K562 (cell line): ENCODE measurements at regions not wholly inside any gene's neighbourhood (a gene's known extent, or its start where the extent isn't known, plus 50 kb on each side); places are given as distances from the start of the nearest gene placed in this dataset.

Experiments
- ATAC-seq: fragments of 200-7000 bp; cut with Tn5 transposase; 3 replicates; pipeline ENCODE4 v1.9.1; 2020; ENCODE audit warnings: moderate library complexity
- BruUV-seq: library from RNA; stranded (reverse); fragments of 400-500 nt; replicated peaks from 2 replicates; lab custom pipeline; 2021; lab: Mats Ljungman, UMichigan
- CTCF ChIA-PET: fragments of 300-600 bp; formaldehyde crosslinking; extraction: SDS; loops from one replicate; lab custom pipeline; 2021; ENCODE audit warnings: low intra/inter-chr PET ratio; lab: Yijun Ruan, JAX
- POLR2A ChIA-PET: fragments of 300-600, 350-650 bp; sonication (Branson Sonifier 250); formaldehyde crosslinking; extraction: SDS; loops from one replicate; lab custom pipeline; 2021; ENCODE audit warnings: antibody characterized with exemption, inconsistent platforms; lab: Yijun Ruan, JAX
- DNase-seq, 4 experiments: peaks; one replicate each; pipeline versions ENCODE4 v3.0.0 to v3.0.0-alpha.2; 2011 to 2018; ENCODE audit warnings: low spot score in 3 of 4, mixed read lengths in 3 of 4; ENCODE audit errors: extremely low read depth in 1 of 4
- FAIRE-seq: peaks from 2 replicates; lab custom pipeline; 2011; peaks lifted over from hg19 to GRCh38; lab: Jason Lieb, UNC
- H2AFZ ChIP-seq: 2 replicates; pipeline ENCODE4 v1.6.0; 2011; ENCODE audit warnings: low read depth, low read length, control low read depth, inconsistent platforms
- H3K27ac ChIP-seq: fragments of 200-600 bp; 3 replicates; pipeline ENCODE4 v1.8.0; 2011; ENCODE audit warnings: low read depth, mild to moderate bottlenecking, control low read depth, inconsistent platforms, low read length, moderate library complexity, mixed read lengths; ENCODE audit errors: extremely low read depth
- H3K27me3 ChIP-seq, 2 experiments: fragments of 300-600 bp in 1 of 2; 2 replicates in 1 of 2; 3 replicates in 1 of 2; pipeline versions ENCODE4 v1.6.0 to v1.8.0; 2011; ENCODE audit warnings: inconsistent platforms in 2 of 2, low read length in 2 of 2, mild to moderate bottlenecking in 1 of 2, mixed read lengths in 1 of 2, moderate library complexity in 1 of 2; ENCODE audit not compliant: control insufficient read depth in 2 of 2, insufficient read depth in 2 of 2
- H3K36me3 ChIP-seq: fragments of 300-600 bp; 3 replicates; pipeline ENCODE4 v1.8.0; 2011; ENCODE audit warnings: mild to moderate bottlenecking, low read length, inconsistent platforms; ENCODE audit not compliant: control insufficient read depth, insufficient read depth
- H3K4me1 ChIP-seq, 2 experiments: fragments of 200-600 bp in 1 of 2; replicated peaks in 1 of 2; 2 replicates in 1 of 2; 3 replicates in 1 of 2; pipeline versions ENCODE4 v1.5.1 to v1.8.0; 2011; ENCODE audit warnings: inconsistent platforms in 2 of 2, low read length in 2 of 2, mild to moderate bottlenecking in 1 of 2, mixed read lengths in 1 of 2, moderate library complexity in 1 of 2; ENCODE audit not compliant: control insufficient read depth in 2 of 2, insufficient read depth in 2 of 2
- H3K4me2 ChIP-seq: 2 replicates; pipeline ENCODE4 v1.6.1; 2011; ENCODE audit warnings: low read length, control low read depth, inconsistent platforms, mixed read lengths; ENCODE audit not compliant: insufficient read depth
- H3K4me3 ChIP-seq: fragments of 200-600 bp; sonication (generic), shearing (Covaris generic); 2 replicates; pipeline ENCODE4 v1.5.1; 2016; ENCODE audit warnings: control low read depth, inconsistent platforms
- H3K79me2 ChIP-seq: fragments of 200-600 bp; 3 replicates; pipeline ENCODE4 v1.8.0; 2011; ENCODE audit warnings: low read length, inconsistent platforms; ENCODE audit not compliant: control insufficient read depth, insufficient read depth
- H3K9ac ChIP-seq, 2 experiments: 2 replicates each; pipeline versions ENCODE4 v1.6.0 to v1.6.1; 2011; ENCODE audit warnings: low read depth in 2 of 2, low read length in 2 of 2, control low read depth in 1 of 2, inconsistent platforms in 1 of 2, mild to moderate bottlenecking in 1 of 2, mixed read lengths in 1 of 2; ENCODE audit not compliant: insufficient read depth in 1 of 2
- H3K9me1 ChIP-seq: one replicate; pipeline ENCODE4 v1.6.0; 2011; ENCODE audit warnings: inconsistent platforms, mild to moderate bottlenecking, low read length, moderate library complexity; ENCODE audit not compliant: control insufficient read depth, insufficient read depth
- H3K9me3 ChIP-seq: replicated peaks from 2 replicates; pipeline ENCODE4 v1.5.1; 2011; ENCODE audit warnings: low read depth, low read length, inconsistent platforms; ENCODE audit not compliant: control insufficient read depth, insufficient read depth
- H4K20me1 ChIP-seq: replicated peaks from 2 replicates; pipeline ENCODE4 v1.6.1; 2011; ENCODE audit warnings: low read length, inconsistent platforms, mixed read lengths; ENCODE audit not compliant: control insufficient read depth, insufficient read depth
- CREBBP ChIP-seq: IDR thresholded peaks from one replicate; pipeline ENCODE4 v1.6.1; 2012; ENCODE audit warnings: low read depth, mild to moderate bottlenecking, control low read depth, inconsistent platforms, low read length
- HINFP ChIP-seq: fragments of 450-650 bp; conservative IDR thresholded peaks from 2 replicates; pipeline ENCODE4 v1.6.1; 2016; ENCODE audit warnings: missing genetic modification characterization, low read depth, mild to moderate bottlenecking, control low read depth, missing compliant biosample characterization
- KHSRP ChIP-seq: fragments of 450-650 bp; IDR thresholded peaks from 2 replicates; pipeline ENCODE4 v1.6.1; 2017
- MEIS2 ChIP-seq: fragments of 450-650 bp; IDR thresholded peaks from 2 replicates; pipeline ENCODE4 v1.6.1; 2014; ENCODE audit warnings: mild to moderate bottlenecking; ENCODE audit not compliant: partially characterized antibody
- SFPQ ChIP-seq: fragments of 200-400 bp; formaldehyde crosslinking; IDR thresholded peaks from 2 replicates; pipeline ENCODE4 v1.6.1; 2017; ENCODE audit warnings: mild to moderate bottlenecking, low read depth, low read length, moderate library complexity
- TCF7 ChIP-seq: sonication (generic); IDR thresholded peaks from 2 replicates; pipeline ENCODE4 v1.6.1; 2016; ENCODE audit warnings: antibody characterized with exemption, borderline replicate concordance
- THRA ChIP-seq: fragments of 450-650 bp; IDR thresholded peaks from 2 replicates; pipeline ENCODE4 v1.6.1; 2017; ENCODE audit warnings: mild to moderate bottlenecking, moderate library complexity
- TOE1 ChIP-seq, 2 experiments: fragments of 450-650 bp in 1 of 2; sonication (generic) in 1 of 2; formaldehyde crosslinking in 1 of 2; IDR thresholded peaks; 2 replicates each; pipeline versions ENCODE4 v1.7.1 to v1.8.0; 2016 to 2022; ENCODE audit warnings: borderline replicate concordance in 2 of 2, mild to moderate bottlenecking in 2 of 2, antibody characterized with exemption in 1 of 2, inconsistent platforms in 1 of 2, low read depth in 1 of 2, missing genetic modification reagents in 1 of 2, moderate library complexity in 1 of 2
- ZNF699 ChIP-seq: fragments of 250-450 bp; sonication (Bioruptor Pico); IDR thresholded peaks from 2 replicates; pipeline ENCODE4 v1.8.0; 2021; ENCODE audit warnings: mild to moderate bottlenecking, moderate library complexity; ENCODE audit not compliant: insufficient replicate concordance
- WGBS: fragments of 100-300 bp; shearing (Covaris generic); methylation state at CpG from one replicate; pipeline ENCODE4 v1.1.6; 2016; ENCODE audit warnings: low coverage, mixed read lengths; ENCODE audit not compliant: insufficient coverage; ENCODE audit errors: missing lambda C conversion rate; 5-methylcytosine and 5-hydroxymethylcytosine counted together
- in situ Hi-C: fragments of 300-500 bp; cut with MboI; formaldehyde crosslinking; loops from 4 replicates; pipeline ENCODE4 v1.15.0; 2018; ENCODE audit warnings: inconsistent platforms, mixed read lengths
- intact Hi-C: fragments of 100-400 bp; cut with micrococcal nuclease; formaldehyde crosslinking; loops from 2 replicates; pipeline ENCODE4 v1.14.2; 2022

GRCh38 chr20:61138566-61138965 lies 113.5 kb upstream of the CDH4 start:
- in situ Hi-C loops = no loop called here
- FAIRE-seq = no peak

More at GRCh38 chr20:61138566-61138965, 113.5 kb upstream of the CDH4 start:
- no peaks in the 10 kb centered on the region for H4K20me1 ChIP-seq
- ChIA-PET CTCF (no interaction called here), POLR2A (interaction anchor here (0.9 to 1.1 kb wide), 2 partner anchors 9 to 15 kb away, joined by 3 to 4 read pairs; no protein-coding TSS in a partner anchor)
- no peak overlapping the region for H3K27ac ChIP-seq
- TF ChIP-seq TCF7 (no peak), KHSRP (no peak), MEIS2 (no peak), ZNF699 (CRISPR knock-in tag) (no peak), THRA (no peak), TOE1 (IDR thresholded peaks at IDR 0.05; ENCODE audit: borderline replicate concordance) (no peak), TOE1 (CRISPR knock-in tag; IDR thresholded peaks at IDR 0.05; ENCODE audit: borderline replicate concordance, low read depth) (no peak), SFPQ (no peak), CREBBP (no peak), HINFP (no peak)
- no peak overlapping the region for H3K4me3 ChIP-seq
- H3K9ac ChIP-seq = no peak overlapping the region
- no peak for DNase-seq
- H2AFZ ChIP-seq = no peak overlapping the region
- H3K27me3 ChIP-seq = peaks cover 2 to 37% of the 10 kb centered on the region in 2 experiments; a peak in 4 of 5 replicates
- no peaks in the 10 kb centered on the region for H3K9me3 ChIP-seq
- no peak overlapping the region for H3K4me2 ChIP-seq
- H3K79me2 ChIP-seq = no peaks in the 10 kb centered on the region
- intact Hi-C loops = no loop called here
- H3K4me1 ChIP-seq = no peaks in the 10 kb centered on the region
- WGBS = 0% methylated on average over 5 of the region's 5 CpGs
- no peaks in the 10 kb centered on the region for H3K36me3 ChIP-seq
- ATAC-seq = no peak
- H3K9me1 ChIP-seq = no peaks in the 10 kb centered on the region
- no TSS peak for BruUV-seq
